ENCODE measurements at regions not wholly inside any gene's neighbourhood (a gene's known extent, or its start where the extent isn't known, plus 50 kb on each side); places are given as distances from the start of the nearest gene placed in this dataset.

GRCh38 chr17:79680318-79680695 lies 50.4 kb upstream of the ENPP7 start:
- no peak for DNase-seq (ENCODE audit: low read depth)
- no peak for TF ChIP-seq CTCF (IDR thresholded peaks at IDR 0.05; ENCODE audit: insufficient read depth, low read depth, low read length)

GRCh38 chr17:79679631-79680317 lies 51.0 kb upstream of the ENPP7 start:
- H3K4me3 ChIP-seq (ENCODE audit: low read depth, low read length), result no peak overlapping the region
- DNase-seq (ENCODE audit: low read depth), result no peak
- TF ChIP-seq CTCF (IDR thresholded peaks at IDR 0.05; ENCODE audit: insufficient read depth, low read depth, low read length), result no peak

More at GRCh38 chr17:79680318-79680695, 50.4 kb upstream of the ENPP7 start:
- no peak overlapping the region for H3K4me3 ChIP-seq (ENCODE audit: low read depth, low read length)

- no peak overlapping the region for H3K4me3 ChIP-seq (ENCODE audit: low read depth, low read length)
- TF ChIP-seq CTCF (IDR thresholded peaks at IDR 0.05; ENCODE audit: insufficient read depth, low read depth, low read length), result no peak
- DNase-seq (ENCODE audit: low read depth), result no peak
Measured at GRCh38 chr17:79678736-79679255, 51.9 kb upstream of the ENPP7 start.

GRCh38 chr17:79678091-79678735 lies 52.5 kb upstream of the ENPP7 start:
- no peak for TF ChIP-seq CTCF (IDR thresholded peaks at IDR 0.05; ENCODE audit: insufficient read depth, low read depth, low read length)
- no peak for DNase-seq (ENCODE audit: low read depth)
- no peak overlapping the region for H3K4me3 ChIP-seq (ENCODE audit: low read depth, low read length)

GRCh38 chr17:79677646-79678045 lies 53.1 kb upstream of the ENPP7 start:
- no peak for TF ChIP-seq CTCF (IDR thresholded peaks at IDR 0.05; ENCODE audit: insufficient read depth, low read depth, low read length)
- H3K4me3 ChIP-seq (ENCODE audit: low read depth, low read length), result no peak overlapping the region
- no peak for DNase-seq (ENCODE audit: low read depth)

GRCh38 chr17:79676796-79677195 lies 53.9 kb upstream of the ENPP7 start:
- TF ChIP-seq CTCF (IDR thresholded peaks at IDR 0.05; ENCODE audit: insufficient read depth, low read depth, low read length), result no peak
- no peak overlapping the region for H3K4me3 ChIP-seq (ENCODE audit: low read depth, low read length)
- DNase-seq (ENCODE audit: low read depth), result no peak

Data from fibroblast of villous mesenchyme (primary cell).